Ovary (tissue), 3 donors: ENCODE measurements at regions not wholly inside any gene's neighbourhood (a gene's known extent, or its start where the extent isn't known, plus 50 kb on each side); places are given as distances from the start of the nearest gene placed in this dataset.

Source experiments
- CTCF ChIP-seq, 3 donors: fragments of 450-650 bp in 2 of 3; fragments of 200-600 bp in 1 of 3; IDR thresholded peaks; one replicate each; pipeline versions ENCODE4 v1.5.1 to v1.8.0; 2016 to 2022; ENCODE audit warnings: antibody characterized with exemption in 3 of 3, mild to moderate bottlenecking in 1 of 3
- EP300 ChIP-seq: sonication (generic); formaldehyde crosslinking; IDR thresholded peaks from one replicate; pipeline ENCODE4 v1.6.1; 2017; ENCODE audit warnings: antibody characterized with exemption
- POLR2A ChIP-seq: fragments of 450-650 bp; IDR thresholded peaks from one replicate; pipeline ENCODE4 v1.6.1; 2017; ENCODE audit warnings: antibody characterized with exemption, mild to moderate bottlenecking, moderate library complexity
- donor health status: DM: no; HTN: no; CAD: no.

- TF ChIP-seq CTCF (IDR thresholded peaks at IDR 0.05) (no peak), POLR2A (no peak), EP300 (no peak)
Observed at GRCh38 chr1:4599951-4600481, 54.4 kb upstream of the AJAP1 start.
